ENCODE measurements at regions not wholly inside any gene's neighbourhood (a gene's known extent, or its start where the extent isn't known, plus 50 kb on each side); places are given as distances from the start of the nearest gene placed in this dataset.

- no peak for TF ChIP-seq CTCF (conservative IDR thresholded peaks at IDR 0.05; ENCODE audit: low read length)
- TF ChIP-seq EZH2phosphoT487 (IDR thresholded peaks at IDR 0.05; ENCODE audit: borderline replicate concordance): no peak
These were observed 73.8 kb upstream of the TBX3 start for GRCh38 chr12:114757684-114758325.

All from Loucy (cell line).